Ammon's horn (tissue), 1 donor: ENCODE measurements at regions not wholly inside any gene's neighbourhood (a gene's known extent, or its start where the extent isn't known, plus 50 kb on each side); places are given as distances from the start of the nearest gene placed in this dataset.
"Not testable (repeated sequence)": the region's sequence is repeated elsewhere in the genome, so short reads cannot be mapped to it uniquely, and the experiment has no call there.

Experiments
- DNase-seq: peaks from one replicate; pipeline ENCODE4 v3.0.0-alpha.2; 2016; ENCODE audit warnings: low spot score

DNA sequence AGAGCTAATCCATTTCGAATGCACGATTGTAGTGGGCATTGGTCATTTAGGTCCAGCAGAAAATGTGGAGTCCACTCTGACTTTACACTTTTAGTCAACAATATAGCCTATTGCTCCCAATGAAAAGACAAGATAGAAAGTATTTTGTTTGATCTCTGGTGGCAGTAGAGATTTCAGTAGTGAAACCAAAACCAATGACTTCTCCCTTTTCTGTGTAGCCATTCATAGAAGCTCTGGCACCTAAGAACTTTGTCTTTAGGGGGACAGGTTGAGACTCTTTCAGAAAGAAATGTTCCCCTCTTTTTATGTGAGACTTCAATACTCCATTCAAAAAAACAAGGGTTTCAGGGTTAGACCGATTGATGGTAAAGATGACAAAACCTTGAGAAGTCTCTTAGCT lies 510.8 kb upstream of the POU3F2 start:
- no peak for DNase-seq

DNA sequence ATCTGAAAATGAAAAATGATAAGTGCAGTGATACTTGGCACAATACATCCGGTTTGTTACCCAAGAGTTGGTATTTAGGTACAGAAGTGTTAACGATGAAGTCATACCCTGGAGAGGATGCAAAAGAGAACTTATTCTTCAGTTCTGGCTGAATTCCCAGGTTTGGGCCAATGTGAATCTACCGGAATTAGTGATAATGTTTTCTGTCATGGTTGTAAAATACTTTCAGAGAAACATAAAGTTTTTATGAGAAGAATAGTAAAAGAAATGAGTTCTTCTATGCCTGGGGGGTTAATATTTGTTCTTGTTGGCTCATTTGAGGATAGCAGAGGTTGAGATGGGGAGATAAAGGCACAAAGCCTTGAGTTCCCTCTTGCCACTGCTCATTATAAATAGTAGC lies 509.9 kb upstream of the POU3F2 start:
- DNase-seq = peak; percentile 45

DNA sequence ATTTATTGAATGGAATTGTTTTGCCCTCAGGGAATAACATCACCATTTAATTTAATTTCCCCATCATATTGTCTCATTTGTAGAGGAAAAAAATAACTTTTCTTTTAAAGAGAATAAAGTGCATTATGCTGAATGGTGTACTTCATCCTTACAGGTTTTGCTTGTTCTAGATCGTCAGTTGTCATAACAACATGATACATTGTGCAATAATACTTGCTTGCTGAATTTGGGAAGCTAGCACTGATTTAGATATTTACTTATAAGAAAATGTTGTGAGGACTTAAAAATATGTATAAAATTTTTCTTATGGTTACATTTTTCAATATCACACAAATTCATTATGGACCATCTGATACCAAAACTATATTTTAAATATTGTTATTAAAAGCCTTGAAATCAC lies 509.0 kb upstream of the POU3F2 start:
- DNase-seq = no peak

DNA sequence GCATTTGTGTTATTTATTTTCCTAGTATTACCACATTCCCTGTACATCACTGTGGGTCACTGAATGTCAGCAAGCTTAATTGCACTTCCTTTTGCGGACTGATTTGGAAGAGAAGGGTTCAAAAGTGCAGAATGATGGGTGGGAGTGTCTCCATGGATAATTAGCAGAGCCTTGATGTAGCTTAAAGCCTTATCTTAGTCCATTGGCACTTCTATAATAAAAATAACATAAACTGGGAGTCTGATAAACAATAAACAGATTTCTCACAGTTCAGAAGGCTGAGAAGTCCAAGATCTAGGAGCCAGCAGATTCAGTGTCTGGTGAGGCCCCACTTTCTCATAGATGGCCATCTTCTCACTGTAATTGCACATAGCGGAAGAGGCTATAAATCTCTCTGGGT lies 501.1 kb upstream of the POU3F2 start:
- no peak for DNase-seq

DNA sequence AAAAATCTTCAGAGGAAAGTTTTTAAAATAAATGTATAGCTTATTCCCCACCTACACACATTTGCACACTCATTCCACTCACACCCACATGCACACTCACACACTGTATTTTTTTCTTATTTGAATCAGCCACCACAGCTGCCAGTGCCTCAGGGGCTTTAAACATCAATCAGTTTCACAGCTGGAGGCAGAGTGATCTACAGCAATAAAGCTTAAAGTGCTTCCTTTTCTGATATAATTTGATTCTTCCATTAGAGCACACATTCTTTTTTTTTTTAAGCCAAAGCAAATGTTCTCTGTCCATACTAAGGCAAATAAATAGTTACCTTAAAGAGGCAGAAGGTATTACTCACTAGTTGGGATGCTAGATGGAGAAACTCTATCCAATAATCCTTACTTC lies 498.8 kb upstream of the POU3F2 start:
- no peak for DNase-seq

DNA sequence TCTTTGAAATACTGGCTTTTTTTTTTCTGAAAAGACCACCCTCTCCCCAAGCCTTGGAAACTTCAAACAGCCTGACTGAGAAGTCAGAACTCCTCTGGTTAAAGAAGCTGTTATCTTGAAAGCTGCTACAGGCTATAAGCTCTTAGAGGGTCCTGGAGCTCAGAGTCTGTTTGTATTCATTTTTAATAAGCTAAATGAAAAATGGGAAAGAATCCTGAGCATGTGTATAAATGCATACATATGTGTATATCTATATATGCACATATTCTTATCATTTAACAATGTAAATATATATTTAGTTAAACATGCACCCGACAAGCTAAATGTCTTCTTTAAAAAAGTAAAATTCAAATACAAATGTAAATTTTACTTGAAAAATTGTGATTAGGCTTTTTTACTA lies 494.9 kb upstream of the POU3F2 start:
- no peak for DNase-seq

DNA sequence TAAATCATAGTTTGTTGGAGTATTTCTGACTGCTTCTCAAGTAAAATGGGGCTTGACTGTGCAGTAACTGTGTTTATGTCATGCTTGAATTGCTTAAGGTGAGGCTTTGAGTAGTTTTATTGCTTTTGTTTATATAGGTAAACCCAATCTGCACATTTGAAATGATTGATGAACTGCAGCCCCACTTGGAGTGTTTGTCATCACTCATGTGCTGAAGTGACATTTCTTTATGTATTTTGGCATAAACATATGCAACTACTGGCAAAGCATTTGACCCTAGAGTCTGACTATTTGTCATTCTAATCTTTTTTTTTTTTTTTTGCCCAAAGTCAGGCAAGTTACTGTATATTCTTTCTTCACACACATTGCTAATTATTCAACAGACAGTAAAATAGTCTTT lies 491.4 kb upstream of the POU3F2 start:
- no peak for DNase-seq

DNA sequence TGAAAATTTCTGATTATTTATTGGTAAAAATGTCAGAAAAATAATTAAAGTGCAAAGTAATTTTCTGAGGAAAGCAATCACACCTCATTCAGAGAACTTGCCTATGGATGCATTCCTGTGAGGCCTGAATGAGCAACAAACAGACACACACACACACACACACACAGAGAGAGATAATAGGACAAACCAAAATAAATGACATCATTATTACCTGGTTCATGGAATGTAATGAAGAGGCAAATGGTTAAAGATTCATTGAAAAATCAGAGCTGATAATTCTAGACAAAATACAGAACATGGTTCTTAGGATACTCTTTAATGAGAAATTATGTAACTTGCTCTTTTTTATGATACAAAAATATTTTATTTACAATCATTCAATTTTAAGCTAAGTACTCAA lies 490.6 kb upstream of the POU3F2 start:
- DNase-seq = no peak

DNA sequence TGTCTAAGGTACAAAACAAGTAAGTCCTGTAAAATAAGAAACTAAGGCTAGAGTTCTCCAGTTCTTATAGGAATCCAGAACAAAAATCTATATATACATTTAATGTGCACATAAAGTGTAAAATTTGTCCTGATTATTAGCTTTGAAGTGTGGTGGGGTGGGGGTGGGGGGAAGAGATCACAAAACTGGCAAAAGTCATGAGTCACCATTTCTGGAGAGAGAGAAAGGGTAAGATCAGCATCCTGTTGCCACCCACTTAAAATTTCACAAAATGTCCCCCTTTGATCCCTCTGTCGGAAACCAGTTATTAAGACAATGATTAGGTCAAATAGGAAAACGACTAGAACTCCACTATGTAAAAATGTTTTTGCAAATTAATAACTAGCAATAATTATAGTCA lies 482.0 kb upstream of the POU3F2 start:
- DNase-seq = no peak

DNA sequence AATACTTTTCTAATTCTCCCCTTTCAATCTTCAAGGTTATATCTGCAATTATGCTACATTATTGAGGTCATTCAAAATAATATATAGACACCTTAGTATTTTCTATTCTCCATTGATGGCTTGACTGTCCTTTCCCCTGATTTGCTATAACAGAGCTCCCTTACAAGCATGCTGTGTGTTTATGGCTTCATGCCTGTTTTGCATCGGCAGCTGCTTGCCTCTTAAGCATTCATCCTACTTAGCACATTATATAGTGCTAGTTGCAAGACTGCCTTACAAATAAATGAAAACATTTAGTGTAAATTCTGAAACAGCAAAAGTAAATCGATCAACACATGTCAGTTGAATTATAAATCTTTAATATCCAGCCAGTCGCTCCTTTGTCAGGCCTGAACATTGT lies 476.2 kb upstream of the POU3F2 start:
- DNase-seq = peak; percentile 31

DNA sequence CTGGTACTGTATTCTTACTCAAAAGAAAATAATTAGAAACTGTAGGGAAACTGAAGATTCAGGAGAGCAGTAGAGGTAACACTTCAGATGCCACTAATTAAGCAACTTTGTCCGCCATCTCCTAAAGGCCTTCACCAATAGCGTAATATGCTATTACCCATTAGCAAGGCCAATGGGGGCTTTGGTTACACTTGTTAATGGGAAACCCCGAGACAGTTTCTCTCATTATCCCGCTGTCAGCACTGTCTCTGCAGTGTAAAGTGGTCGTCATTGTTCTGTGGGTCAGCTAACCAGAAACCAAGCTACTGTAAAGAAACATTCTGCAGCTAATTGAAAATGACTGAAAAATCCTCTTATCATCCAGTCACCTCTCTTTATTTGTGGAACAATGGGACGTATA lies 468.0 kb upstream of the POU3F2 start:
- no peak for DNase-seq

DNA sequence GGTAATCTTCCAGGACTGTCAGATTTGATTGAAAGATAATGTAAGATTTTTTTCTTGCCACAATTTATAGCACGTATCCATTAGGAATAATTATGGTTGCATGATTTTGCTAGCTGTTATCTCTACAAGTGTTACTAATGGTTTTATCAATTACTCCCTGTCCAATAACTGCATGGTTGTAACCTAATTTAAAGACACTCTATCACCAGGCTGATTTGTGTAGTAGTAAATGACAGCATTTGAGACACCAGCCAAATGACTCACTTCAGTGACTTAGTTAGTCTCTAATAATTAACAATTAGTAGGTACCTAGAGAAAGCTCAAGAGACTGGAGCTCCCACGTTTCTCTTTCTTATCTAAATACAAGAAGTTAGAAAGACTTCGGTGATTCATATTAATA lies 453.8 kb upstream of the POU3F2 start:
- no peak for DNase-seq

DNA sequence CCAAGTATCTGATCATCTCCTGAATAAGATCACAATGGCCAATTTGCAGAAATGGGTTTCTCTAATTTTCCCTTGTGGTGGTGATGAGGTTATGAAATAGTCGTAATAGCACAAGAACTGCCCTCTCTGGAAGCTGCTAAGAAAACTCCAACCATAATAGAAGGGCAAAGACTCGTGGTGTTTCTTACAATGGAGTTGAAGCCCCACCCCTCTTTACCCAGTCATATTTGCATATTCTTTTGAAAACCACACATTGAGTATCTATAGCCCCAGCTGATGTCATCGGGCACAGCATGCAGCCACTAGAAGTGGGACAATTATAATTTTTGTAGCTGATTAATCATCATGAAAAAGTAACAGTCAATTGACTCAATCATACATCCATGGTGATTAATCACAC lies 452.1 kb upstream of the POU3F2 start:
- DNase-seq = no peak

DNA sequence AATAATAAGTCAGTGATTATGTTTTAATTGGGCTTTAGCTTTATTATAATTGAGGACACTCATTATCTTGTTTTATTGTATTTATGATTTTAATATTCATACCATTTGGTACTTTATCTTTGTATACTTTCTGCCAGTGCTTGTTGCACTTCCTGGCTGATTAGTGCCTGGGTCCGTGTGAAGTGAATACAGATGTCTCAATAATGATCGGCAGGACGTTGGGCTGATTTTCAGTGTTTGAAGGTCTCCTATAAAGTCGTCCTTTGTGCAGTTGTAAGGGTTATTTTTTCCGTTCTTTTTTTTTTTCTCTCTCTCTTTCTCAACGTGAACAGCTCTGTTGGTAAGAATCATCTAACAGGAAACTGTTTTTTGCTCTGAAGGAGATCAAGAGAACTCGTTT lies 450.0 kb upstream of the POU3F2 start:
- DNase-seq = peak; percentile 20

DNA sequence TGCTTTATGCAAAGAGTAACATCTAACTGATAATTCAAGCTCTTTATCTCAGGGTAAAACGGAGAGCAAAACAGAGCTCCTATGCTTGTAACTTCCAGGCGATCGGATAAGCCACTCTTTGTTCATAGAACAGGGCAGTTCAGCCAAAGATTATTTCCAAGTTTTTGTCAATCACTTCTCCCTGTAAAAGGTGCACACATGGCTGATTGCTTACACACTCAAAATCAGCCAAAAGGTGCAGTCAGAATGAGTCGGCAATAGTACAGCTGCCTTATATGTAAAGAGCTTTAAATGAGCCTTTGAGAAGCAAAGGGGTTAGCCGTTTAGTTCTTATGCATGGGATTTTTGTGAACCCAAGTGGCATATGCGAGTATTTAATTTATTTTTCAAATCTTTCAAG lies 449.6 kb upstream of the POU3F2 start:
- DNase-seq = peak; percentile 18

DNA sequence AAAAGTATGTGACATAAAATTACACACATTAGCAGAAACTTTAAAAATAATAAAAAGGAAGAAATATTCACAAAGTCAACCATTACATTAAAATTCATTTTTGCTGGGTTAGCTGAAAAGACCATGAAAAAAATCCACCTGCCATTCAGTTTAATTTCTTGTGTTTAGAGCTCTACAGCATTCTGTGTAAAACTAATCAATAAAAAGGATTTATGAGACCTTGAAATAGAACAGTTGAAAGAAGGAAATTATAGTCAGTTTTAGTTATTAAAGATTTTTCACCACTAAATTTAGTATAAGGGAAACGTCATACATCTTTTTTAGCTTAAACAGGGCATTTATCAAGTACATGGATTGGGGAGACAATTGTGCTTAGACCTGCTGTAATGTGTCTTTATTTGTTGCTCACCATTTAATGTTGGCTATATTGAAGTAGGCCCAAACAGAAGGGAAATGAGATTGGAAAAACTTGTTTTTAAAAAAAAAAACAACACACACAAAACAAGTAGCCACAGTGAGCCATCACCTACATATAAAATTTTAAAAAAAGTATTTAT lies 438.7 kb upstream of the POU3F2 start:
- no peak for DNase-seq

DNA sequence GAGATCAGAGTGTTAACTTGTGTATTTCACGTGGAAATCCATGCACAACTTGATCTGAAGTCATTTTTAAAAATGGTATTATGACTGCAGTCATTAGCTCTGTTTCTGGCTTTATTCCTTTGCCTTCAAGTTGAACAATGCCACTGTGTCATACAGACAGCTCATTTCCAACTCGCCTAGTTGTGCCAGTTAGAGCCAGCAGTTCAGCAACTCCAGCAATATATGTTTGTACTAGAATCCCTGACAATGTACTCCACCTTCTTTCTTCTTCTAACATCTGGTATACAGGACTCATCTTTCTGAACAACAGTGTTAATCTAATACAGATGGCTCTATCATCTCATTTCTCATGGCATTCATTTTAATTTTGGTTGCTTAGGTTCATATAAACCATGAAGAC lies 418.3 kb upstream of the POU3F2 start:
- DNase-seq = peak; percentile 82

DNA sequence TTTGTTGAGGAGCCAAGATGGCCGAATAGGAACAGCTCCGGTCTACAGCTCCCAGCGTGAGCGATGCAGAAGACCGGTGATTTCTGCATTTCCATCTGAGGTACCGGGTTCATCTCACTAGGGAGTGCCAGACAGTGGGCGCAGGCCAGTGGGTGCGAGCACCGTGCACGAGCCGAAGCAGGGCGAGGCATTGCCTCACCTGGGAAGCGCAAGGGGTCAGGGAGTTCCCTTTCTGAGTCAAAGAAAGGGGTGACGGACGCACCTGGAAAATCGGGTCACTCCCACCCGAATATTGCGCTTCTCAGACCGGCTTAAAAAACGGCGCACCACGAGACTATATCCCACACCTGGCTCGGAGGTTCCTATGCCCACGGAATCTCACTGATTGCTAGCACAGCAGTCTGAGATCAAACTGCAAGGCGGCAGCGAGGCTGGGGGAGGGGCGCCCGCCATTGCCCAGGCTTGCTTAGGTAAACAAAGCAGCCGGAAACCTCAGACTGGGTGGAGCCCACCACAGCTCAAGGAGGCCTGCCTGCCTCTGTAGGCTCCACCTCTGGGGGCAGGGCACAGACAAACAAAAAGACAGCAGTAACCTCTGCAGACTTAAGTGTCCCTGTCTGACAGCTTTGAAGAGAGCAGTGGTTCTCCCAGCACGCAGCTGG lies 417.7 kb upstream of the POU3F2 start:
- not testable (repeated sequence) for DNase-seq

DNA sequence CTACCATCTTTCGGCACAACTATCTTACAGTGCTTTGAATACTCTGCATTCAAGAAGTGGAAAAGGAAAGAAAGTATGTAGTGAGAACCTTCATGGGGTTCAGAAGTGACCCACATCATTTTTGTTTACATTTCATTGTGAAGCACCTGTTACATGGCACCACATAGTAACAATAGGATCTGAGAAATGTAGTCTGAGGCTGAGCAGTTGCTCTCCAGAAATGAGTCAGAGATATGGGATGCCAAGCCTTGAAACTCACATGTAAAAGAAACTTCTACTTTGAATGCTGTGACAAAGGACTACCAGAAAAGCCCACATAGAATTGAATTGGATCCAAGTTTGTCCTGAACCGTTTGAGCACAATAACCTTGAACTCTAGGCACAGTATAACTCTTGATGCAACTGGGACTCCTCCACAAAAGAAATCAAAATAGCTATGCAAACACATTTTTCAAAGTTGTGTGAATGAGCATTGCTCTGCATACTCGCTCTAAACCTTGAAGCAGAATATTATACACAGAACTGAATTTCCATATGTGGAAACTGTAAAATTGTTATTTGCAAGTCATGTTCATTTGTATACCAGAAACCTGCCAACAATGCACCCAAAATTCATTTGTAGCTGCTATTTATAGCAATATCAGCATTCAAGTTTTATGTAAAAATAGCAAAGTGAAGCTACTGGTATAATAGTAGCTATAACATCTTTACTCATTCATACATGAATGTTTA lies 400.9 kb upstream of the POU3F2 start:
- no peak for DNase-seq

DNA sequence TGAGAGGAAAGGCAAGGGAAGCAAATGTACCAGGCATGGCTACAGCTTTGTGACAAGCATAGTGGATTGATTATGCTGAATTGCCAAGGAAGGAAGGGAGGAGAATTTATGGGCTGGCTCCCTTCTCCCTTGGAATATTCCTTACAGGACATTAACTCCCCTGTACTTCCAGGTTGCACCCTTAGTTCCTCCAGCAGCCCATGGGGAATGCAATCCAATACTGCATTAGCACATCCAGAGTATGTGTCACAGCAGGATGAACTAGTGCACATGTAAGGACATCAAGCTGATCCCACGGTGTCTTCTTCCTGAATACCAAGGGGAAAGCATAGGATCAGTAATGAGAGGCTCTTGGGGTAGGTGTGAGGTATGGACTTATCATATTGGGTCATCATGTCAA lies 390.7 kb upstream of the POU3F2 start:
- DNase-seq = no peak

DNA sequence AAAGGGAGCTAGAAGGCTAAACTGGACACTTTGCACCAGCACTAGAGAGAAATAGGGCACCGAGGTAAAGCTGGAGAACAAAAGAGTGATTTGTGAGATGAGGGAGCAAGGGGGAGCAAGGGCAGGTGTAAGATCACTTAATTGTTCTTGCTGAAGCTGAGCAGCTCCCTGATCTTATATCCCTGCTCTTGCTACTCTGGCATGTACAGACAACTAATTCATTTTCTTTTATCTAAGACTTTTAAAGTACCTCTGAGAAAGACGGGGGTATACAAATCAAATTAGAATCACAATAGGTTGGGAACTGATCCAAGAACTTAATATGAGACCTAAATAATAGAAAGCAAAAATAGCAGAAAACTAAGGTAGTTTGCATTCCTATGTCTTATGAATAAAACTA lies 381.7 kb upstream of the POU3F2 start:
- DNase-seq = no peak

DNA sequence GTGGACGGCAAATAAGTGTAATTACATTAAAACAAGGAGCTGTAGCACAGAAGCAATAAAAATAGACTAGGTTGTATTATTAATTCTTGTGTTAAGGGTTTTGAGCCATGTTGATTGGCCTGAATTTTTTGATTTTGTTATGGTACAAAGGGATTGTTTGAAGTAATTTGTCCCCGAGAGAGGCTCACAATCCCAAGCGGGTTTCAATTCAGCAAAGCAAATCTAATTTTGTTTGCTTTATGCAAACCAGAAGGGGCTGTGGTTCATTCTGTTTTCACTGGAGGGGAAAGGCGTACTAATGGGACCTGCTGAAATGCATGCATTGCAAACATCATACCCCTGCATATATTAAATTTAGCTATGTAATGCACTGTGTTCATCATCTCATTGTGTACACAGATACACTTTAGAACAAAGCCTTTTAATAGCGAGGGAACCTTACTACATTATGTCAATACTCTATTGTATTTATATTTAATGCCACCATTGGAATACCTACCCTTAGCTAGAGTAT lies 379.5 kb upstream of the POU3F2 start:
- no peak for DNase-seq

DNA sequence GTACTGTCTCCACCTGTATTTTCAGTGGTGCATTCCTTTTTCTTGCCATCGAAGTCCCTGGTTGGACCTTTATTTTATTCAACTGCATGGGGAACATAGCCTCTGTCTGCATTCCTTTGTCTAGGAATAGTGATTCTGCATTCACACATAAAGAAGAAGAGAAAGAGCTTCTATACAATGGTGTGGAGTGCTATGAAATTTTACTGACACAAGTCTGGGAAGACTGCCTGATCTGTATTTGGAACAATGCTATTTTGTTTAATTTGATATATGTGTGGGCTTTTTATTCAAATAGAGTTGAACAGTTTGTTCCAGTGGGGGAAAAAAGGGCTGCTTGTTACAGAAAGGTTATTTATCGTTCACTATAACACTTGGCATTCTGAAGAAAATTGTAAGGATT lies 375.7 kb upstream of the POU3F2 start:
- DNase-seq = peak; percentile 75
